ENCODE measurements at regions not wholly inside any gene's neighbourhood (a gene's known extent, or its start where the extent isn't known, plus 50 kb on each side); places are given as distances from the start of the nearest gene placed in this dataset.

DNA sequence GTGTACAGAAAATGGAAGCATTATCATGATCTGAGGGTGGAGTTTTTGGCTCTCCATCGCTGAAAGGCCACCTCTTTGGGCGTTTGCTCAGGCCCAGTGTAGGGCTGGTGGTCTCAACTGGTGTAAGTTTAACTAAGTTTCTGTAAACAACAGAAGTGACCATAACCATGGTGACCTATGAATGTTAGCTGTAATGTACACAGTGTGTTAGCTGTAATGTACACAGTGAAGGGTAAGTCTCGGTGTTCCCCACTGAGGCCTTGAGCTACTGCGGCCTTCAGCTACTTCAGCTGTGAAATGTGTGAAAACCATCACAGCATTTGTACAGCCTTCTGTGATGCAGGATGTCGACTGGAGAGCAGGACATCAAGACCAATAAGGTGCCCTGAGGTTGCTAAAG, 185.2 kb downstream of the MYLK4 start:
- Histone ChIP-seq H3K4me3 (ENCODE audit: insufficient read length, low read depth) (no peak overlapping the region), H3K36me3 (ENCODE audit: insufficient read depth, insufficient read length, low read length) (no peaks in the 10 kb centered on the region), H3K27me3 (ENCODE audit: insufficient read depth, insufficient read length) (no peaks in the 10 kb centered on the region), H3K4me1 (ENCODE audit: insufficient read depth, insufficient read length) (no peaks in the 10 kb centered on the region), H3K9me3 (ENCODE audit: insufficient read depth, low read length) (0 out of 2 replicates have a peak, but pooled peaks cover 4% of the 10 kb centered on the region), H3K9ac (ENCODE audit: insufficient read length, low read depth) (no peak overlapping the region)
- TF ChIP-seq YY1 (IDR thresholded peaks at IDR 0.05; ENCODE audit: insufficient read depth, insufficient read length): no peak
- TF ChIP-seq ZNF274 (IDR thresholded peaks at IDR 0.05; ENCODE audit: low read depth, low read length): no peak
- TF ChIP-seq SUZ12 (IDR thresholded peaks at IDR 0.05; ENCODE audit: extremely low read depth, insufficient read depth, insufficient read length): no peak
- no peak for DNase-seq (ENCODE audit: low read depth, low spot score)

DNA sequence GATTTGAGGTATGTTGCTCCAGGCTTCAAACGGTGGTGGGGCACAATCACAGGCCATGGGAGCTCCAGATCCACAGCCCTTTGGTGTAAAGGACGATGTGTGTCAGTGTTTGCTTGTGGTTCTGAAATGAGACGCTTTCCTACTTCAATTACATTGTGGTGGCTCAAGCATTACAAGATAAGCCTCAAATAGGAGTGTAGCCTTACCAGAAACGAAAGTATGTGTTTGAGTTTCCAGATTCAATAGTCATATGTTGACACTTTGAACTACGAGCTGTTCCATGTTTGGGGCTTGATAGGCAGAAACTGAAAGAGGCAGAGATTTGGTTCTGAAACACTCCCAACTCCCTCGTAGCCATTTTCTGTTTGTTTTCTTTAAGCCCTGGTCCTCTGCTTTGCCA, 187.1 kb downstream of the MYLK4 start:
- H3K4me3 ChIP-seq (ENCODE audit: insufficient read length, low read depth): no peak overlapping the region
- no peaks in the 10 kb centered on the region for H3K9me3 ChIP-seq (ENCODE audit: insufficient read depth, low read length)
- no peak for TF ChIP-seq YY1 (IDR thresholded peaks at IDR 0.05; ENCODE audit: insufficient read depth, insufficient read length)
- no peak for TF ChIP-seq ZNF274 (IDR thresholded peaks at IDR 0.05; ENCODE audit: low read depth, low read length)
- no peak for TF ChIP-seq SUZ12 (IDR thresholded peaks at IDR 0.05; ENCODE audit: extremely low read depth, insufficient read depth, insufficient read length)
- H3K4me1 ChIP-seq (ENCODE audit: insufficient read depth, insufficient read length): no peaks in the 10 kb centered on the region
- H3K27me3 ChIP-seq (ENCODE audit: insufficient read depth, insufficient read length): no peaks in the 10 kb centered on the region
- H3K9ac ChIP-seq (ENCODE audit: insufficient read length, low read depth): no peak overlapping the region
- no peaks in the 10 kb centered on the region for H3K36me3 ChIP-seq (ENCODE audit: insufficient read depth, insufficient read length, low read length)
- no peak for DNase-seq (ENCODE audit: low read depth, low spot score)

DNA sequence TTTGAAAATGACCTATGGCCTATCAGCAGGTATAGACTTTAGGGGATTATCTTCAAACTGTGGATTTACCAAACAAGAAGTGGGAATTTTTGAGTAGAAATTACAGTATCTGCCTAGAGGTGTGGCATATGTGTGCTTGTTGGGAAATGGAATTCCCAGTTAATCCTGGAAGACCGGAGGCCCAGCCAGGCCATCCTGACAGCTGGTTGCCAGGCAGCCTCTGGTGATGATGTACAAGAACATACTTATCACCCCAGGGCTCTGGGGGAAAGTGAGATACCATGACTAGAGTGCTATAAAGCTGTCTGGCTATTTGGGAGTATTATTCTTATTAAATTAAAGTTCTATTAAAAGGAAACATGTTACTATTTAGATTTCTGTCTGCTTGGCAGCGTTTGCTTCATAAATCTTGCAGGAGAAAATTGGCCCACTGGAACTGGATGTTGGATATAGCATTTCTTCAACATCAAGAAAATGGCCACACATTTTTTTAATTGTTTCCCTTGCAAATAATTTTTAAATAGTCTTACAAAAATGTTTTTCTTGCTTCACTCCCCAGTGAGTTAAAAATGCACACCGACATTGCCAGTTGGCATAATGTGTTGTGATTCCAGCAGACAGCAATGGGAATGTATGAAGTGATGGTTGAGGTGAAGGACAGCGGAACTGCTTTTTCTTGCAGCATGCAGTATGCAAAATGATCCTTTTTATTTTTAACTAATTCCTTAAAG, 187.8 kb downstream of the MYLK4 start:
- Histone ChIP-seq H3K9ac (ENCODE audit: insufficient read length, low read depth) (no peak overlapping the region), H3K4me3 (ENCODE audit: insufficient read length, low read depth) (no peak overlapping the region), H3K27me3 (ENCODE audit: insufficient read depth, insufficient read length) (no peaks in the 10 kb centered on the region)

DNA sequence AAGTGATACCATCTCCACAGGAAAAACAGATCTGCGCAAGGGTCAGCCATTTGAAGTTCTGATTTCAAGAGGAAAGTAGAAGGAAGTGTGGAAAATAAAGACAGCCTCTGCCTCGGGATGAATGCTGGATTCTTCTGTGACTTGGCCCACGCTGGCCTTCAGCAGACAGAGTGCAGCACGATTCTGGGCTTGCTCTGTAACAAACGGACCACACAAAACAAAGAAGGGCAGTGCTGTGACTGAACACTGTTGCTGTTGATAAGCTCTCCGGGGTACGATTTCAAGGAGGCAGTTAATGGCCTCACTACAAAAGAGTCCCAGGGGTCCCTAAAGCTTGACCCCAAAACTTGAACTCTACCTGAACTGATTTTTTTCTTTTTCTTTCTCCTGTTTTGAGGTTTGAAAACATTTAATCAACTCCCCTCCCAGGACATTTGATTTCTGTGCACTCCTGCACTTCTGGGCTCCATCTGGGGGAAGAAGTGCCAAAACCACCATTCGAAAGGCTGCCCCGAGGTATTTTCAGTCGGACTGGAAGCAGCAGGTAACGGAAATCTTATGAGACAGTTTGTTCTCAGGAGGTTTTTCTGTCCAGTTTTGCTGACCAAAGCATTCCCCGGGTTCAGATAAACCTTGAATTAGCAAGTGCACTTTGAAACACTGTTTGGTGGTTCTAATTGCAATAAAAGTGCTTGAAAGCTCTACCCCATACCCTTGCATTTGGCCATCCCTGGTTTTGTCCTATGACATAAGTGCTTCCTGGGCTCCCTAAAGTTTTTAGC, 189.6 kb downstream of the MYLK4 start:
- H3K4me3 ChIP-seq (ENCODE audit: insufficient read length, low read depth): no peak overlapping the region
- H3K27me3 ChIP-seq (ENCODE audit: insufficient read depth, insufficient read length): no peaks in the 10 kb centered on the region
- no peak overlapping the region for H3K9ac ChIP-seq (ENCODE audit: insufficient read length, low read depth)
- no peaks in the 10 kb centered on the region for H3K36me3 ChIP-seq (ENCODE audit: insufficient read depth, insufficient read length, low read length)
- H3K4me1 ChIP-seq (ENCODE audit: insufficient read depth, insufficient read length): no peaks in the 10 kb centered on the region
- no peak for TF ChIP-seq YY1 (IDR thresholded peaks at IDR 0.05; ENCODE audit: insufficient read depth, insufficient read length)
- no peak for TF ChIP-seq SUZ12 (IDR thresholded peaks at IDR 0.05; ENCODE audit: extremely low read depth, insufficient read depth, insufficient read length)
- no peak for TF ChIP-seq ZNF274 (IDR thresholded peaks at IDR 0.05; ENCODE audit: low read depth, low read length)
- H3K9me3 ChIP-seq (ENCODE audit: insufficient read depth, low read length): no peaks in the 10 kb centered on the region
- no peak for DNase-seq (ENCODE audit: low read depth, low spot score)

More for the DNA sequence above, 187.8 kb downstream of the MYLK4 start:
- no peaks in the 10 kb centered on the region for H3K36me3 ChIP-seq (ENCODE audit: insufficient read depth, insufficient read length, low read length)
- DNase-seq (ENCODE audit: low read depth, low spot score): no peak
- no peaks in the 10 kb centered on the region for H3K4me1 ChIP-seq (ENCODE audit: insufficient read depth, insufficient read length)
- no peaks in the 10 kb centered on the region for H3K9me3 ChIP-seq (ENCODE audit: insufficient read depth, low read length)
- TF ChIP-seq ZNF274 (IDR thresholded peaks at IDR 0.05; ENCODE audit: low read depth, low read length) (no peak), YY1 (IDR thresholded peaks at IDR 0.05; ENCODE audit: insufficient read depth, insufficient read length) (no peak), SUZ12 (IDR thresholded peaks at IDR 0.05; ENCODE audit: extremely low read depth, insufficient read depth, insufficient read length) (no peak)

DNA sequence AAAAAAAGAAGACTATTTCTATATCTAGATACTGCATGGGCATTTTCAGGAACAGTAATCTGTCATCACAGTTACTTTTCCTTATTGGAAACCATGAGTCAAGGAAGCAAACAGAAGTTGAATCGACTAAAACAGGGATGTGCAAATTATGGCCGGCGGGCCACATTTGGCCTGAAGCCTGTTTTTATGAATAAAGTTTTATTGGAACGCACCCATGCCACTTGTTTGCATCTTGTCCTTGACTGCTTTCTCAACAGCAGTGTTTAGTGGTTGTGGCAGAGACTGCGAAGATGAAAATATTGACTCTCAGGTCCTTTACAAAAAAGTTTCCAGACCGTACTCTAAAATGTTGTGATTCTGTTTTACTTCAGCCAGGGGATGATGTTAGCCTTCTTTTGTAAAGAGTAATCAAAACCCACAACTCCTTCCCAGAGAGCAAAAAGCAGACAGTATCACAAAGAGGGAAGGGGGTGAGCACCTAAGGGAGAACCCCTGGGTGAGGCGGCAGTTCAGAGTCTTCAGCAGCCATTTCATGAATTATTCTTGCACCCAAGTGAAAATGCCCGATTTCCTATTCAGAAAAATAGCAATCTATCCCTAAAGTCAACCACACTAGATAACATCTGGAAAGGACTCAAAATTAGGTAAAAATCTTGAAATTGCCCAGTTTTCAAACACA, 190.4 kb downstream of the MYLK4 start:
- H3K4me3 ChIP-seq (ENCODE audit: insufficient read length, low read depth): no peak overlapping the region
- H3K27me3 ChIP-seq (ENCODE audit: insufficient read depth, insufficient read length): no peaks in the 10 kb centered on the region
- no peaks in the 10 kb centered on the region for H3K4me1 ChIP-seq (ENCODE audit: insufficient read depth, insufficient read length)
- TF ChIP-seq ZNF274 (IDR thresholded peaks at IDR 0.05; ENCODE audit: low read depth, low read length): no peak
- no peak for TF ChIP-seq YY1 (IDR thresholded peaks at IDR 0.05; ENCODE audit: insufficient read depth, insufficient read length)
- TF ChIP-seq SUZ12 (IDR thresholded peaks at IDR 0.05; ENCODE audit: extremely low read depth, insufficient read depth, insufficient read length): no peak
- H3K36me3 ChIP-seq (ENCODE audit: insufficient read depth, insufficient read length, low read length): no peaks in the 10 kb centered on the region
- no peaks in the 10 kb centered on the region for H3K9me3 ChIP-seq (ENCODE audit: insufficient read depth, low read length)
- DNase-seq (ENCODE audit: low read depth, low spot score): no peak
- no peak overlapping the region for H3K9ac ChIP-seq (ENCODE audit: insufficient read length, low read depth)

DNA sequence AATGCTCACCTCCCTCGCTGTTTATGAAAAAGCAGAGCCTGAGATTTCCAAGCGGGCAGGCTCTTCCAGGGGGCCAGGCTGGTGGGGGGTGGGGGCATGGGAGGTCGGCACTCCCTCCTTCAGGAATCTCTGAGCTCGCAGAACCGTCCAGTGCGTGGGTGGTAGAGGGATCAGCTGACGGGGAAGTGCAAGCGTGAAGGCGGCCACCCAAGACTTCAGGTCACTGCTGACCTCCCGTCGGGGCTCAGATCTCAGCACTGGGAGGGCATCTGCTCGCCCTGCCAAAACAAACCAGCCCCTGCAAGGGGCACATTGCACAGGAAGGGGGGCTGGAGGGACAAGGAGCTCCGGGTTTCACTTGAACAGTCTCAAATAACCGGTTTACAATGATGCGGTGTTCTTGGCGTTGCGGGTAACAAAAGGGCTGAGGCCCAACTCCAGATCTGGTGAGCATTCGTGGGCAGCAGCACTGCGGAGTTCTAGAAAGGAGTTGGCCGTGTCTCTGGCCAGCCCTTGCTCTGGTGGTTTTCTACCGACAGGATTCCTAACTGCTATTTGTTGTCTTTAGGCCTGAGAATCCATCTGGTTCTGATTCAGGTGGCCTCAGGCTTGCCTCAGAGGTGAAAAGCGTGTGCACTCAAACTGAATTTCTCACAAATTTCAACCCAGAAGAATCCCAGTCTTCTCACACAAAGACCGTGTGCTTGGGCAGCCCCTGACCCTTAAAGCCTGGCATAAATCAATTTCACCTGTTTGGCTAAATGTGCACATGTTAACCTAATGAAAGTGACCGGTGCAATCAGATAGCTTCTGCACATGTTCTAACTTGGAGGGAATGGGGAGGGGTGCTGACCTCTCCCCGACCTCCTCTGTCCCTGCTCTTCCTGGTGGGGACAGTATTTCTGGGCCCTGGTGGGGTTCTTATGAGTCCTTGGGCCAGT, 191.6 kb downstream of the MYLK4 start:
- DNase-seq (ENCODE audit: low read depth, low spot score): no peak
- Histone ChIP-seq H3K9ac (ENCODE audit: insufficient read length, low read depth) (no peak overlapping the region), H3K4me3 (ENCODE audit: insufficient read length, low read depth) (no peak overlapping the region), H3K4me1 (ENCODE audit: insufficient read depth, insufficient read length) (no peaks in the 10 kb centered on the region), H3K9me3 (ENCODE audit: insufficient read depth, low read length) (no peaks in the 10 kb centered on the region), H3K27me3 (ENCODE audit: insufficient read depth, insufficient read length) (no peaks in the 10 kb centered on the region), H3K36me3 (ENCODE audit: insufficient read depth, insufficient read length, low read length) (no peaks in the 10 kb centered on the region)
- no peak for TF ChIP-seq ZNF274 (IDR thresholded peaks at IDR 0.05; ENCODE audit: low read depth, low read length)
- no peak for TF ChIP-seq SUZ12 (IDR thresholded peaks at IDR 0.05; ENCODE audit: extremely low read depth, insufficient read depth, insufficient read length)
- no peak for TF ChIP-seq YY1 (IDR thresholded peaks at IDR 0.05; ENCODE audit: insufficient read depth, insufficient read length)

All from NT2/D1 (cell line).